Tibial artery (tissue), 4 donors: ENCODE measurements at regions not wholly inside any gene's neighbourhood (a gene's known extent, or its start where the extent isn't known, plus 50 kb on each side); places are given as distances from the start of the nearest gene placed in this dataset.
"Not testable (repeated sequence)": the region's sequence is repeated elsewhere in the genome, so short reads cannot be mapped to it uniquely, and the experiment has no call there.

Source experiments
- DNase-seq, 2 donors: peaks; one replicate each; pipeline ENCODE4 v3.0.0-alpha.2; 2019
- H3K27ac ChIP-seq, 2 donors: fragments of 200-600 bp; sonication (generic) in 1 of 2; 1 replicate in 1 of 2; 2 replicates in 1 of 2; pipeline ENCODE4 v1.5.1; 2018 to 2019; ENCODE audit warnings: mild to moderate bottlenecking in 1 of 2
- H3K27me3 ChIP-seq, 2 donors: fragments of 200-600 bp; sonication (generic) in 1 of 2; one replicate each; pipeline versions ENCODE4 v1.5.1 to v1.6.0; 2016 to 2019
- H3K36me3 ChIP-seq, 3 donors: fragments of 200-600 bp; sonication (generic) in 2 of 3; one replicate each; pipeline ENCODE4 v1.5.1; 2016 to 2019; ENCODE audit warnings: mild to moderate bottlenecking in 2 of 3
- H3K4me1 ChIP-seq, 4 donors: fragments of 200-600 bp; sonication (generic) in 2 of 4; 1 replicate in 3 of 4; 2 replicates in 1 of 4; pipeline ENCODE4 v1.5.1; 2016 to 2019
- H3K4me3 ChIP-seq, 2 donors: fragments of 200-600 bp; sonication (generic) in 1 of 2; 1 replicate in 1 of 2; 2 replicates in 1 of 2; pipeline ENCODE4 v1.5.1; 2018 to 2019; ENCODE audit warnings: mild to moderate bottlenecking in 2 of 2
- H3K9me3 ChIP-seq, 3 donors: fragments of 200-600 bp; sonication (generic) in 1 of 3; one replicate each; pipeline ENCODE4 v1.5.1; 2016 to 2019
- intact Hi-C: fragments of 100-400 bp; cut with DNase I; formaldehyde crosslinking; loops from one replicate; pipeline ENCODE4 v1.15.0; 2023; ENCODE audit warnings: low total_unique reads
- TF ChIP-seq, protein P1 (sequence below), 2 experiments: fragments of 200-600 bp in 1 of 2; fragments of 450-650 bp in 1 of 2; IDR thresholded peaks; one replicate each; pipeline ENCODE4 v1.5.1; 2017 to 2019; ENCODE audit warnings: antibody characterized with exemption in 2 of 2, mild to moderate bottlenecking in 1 of 2, moderate library complexity in 1 of 2

DNA sequence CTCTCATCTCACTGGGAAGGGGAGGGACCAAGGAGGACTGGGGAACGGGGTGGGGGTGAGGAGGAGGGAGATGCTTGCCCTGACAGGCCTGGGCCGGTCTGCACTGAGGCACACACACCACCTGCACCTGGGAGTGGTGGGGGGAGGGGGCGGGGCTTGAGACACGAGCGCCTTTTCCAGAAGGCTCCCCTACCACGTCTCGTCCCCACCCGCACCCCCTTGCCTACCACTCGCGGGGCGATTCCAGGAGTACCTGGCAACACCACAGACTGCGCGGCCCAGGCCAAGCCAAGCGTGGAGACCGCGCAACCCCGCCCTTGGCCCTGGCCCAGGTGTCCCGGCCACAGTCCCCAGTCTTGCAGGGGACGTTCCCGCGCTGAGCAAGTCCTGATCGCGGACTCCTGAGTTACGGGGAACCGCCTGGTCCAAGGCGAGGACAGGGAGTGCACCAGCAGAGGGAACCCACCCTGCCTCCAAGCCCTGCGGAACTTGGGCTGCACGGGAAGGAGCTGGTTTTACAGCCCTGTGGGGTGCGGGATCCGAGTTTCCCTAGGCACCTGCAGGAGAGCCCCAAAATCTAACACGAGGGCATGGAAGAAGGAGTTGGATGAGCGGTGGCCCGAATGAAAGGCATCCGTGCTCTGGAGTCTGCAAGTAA, 68.1 kb upstream of the SH3GL3 start:
- Histone ChIP-seq H3K4me3 (no peak overlapping the region), H3K9me3 (no peaks in the 10 kb centered on the region), H3K4me1 (peaks cover 0 to 11% (median 2%) of the 10 kb centered on the region in 4 donors), H3K27me3 (peaks cover 0 to 67% of the 10 kb centered on the region in 2 donors), H3K27ac (no peak overlapping the region), H3K36me3 (no peaks in the 10 kb centered on the region)
- TF ChIP-seq, protein P1, sequence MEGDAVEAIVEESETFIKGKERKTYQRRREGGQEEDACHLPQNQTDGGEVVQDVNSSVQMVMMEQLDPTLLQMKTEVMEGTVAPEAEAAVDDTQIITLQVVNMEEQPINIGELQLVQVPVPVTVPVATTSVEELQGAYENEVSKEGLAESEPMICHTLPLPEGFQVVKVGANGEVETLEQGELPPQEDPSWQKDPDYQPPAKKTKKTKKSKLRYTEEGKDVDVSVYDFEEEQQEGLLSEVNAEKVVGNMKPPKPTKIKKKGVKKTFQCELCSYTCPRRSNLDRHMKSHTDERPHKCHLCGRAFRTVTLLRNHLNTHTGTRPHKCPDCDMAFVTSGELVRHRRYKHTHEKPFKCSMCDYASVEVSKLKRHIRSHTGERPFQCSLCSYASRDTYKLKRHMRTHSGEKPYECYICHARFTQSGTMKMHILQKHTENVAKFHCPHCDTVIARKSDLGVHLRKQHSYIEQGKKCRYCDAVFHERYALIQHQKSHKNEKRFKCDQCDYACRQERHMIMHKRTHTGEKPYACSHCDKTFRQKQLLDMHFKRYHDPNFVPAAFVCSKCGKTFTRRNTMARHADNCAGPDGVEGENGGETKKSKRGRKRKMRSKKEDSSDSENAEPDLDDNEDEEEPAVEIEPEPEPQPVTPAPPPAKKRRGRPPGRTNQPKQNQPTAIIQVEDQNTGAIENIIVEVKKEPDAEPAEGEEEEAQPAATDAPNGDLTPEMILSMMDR (IDR thresholded peaks at IDR 0.05), result no peak
- intact Hi-C loops, result no loop called here
- no peak for DNase-seq

DNA sequence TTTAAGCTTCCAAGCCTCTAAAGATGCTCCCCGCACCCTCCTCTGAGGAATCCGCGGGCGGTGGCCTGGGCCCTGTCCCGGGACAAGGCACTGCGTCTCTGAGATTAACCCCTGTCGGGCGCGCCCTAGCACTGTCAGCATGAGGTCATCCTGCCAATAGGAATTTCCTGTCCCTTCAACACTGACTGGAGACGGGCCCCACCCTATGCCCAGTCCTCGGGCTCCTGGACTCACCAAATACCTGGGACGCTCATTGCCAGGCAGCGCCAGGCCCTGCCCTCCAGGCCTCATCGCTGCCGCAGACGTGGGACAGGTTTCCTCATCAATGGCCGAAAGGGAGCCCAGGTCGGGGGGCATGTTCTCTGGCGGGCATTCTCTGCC, 67.6 kb upstream of the SH3GL3 start:
- Histone ChIP-seq H3K4me1 (peaks cover 0 to 11% (median 2%) of the 10 kb centered on the region in 4 donors), H3K36me3 (no peaks in the 10 kb centered on the region), H3K4me3 (no peak overlapping the region), H3K27ac (no peak overlapping the region), H3K27me3 (peaks cover 0 to 61% of the 10 kb centered on the region in 2 donors), H3K9me3 (no peaks in the 10 kb centered on the region)
- TF ChIP-seq, protein P1 (IDR thresholded peaks at IDR 0.05), result no peak
- intact Hi-C loops, result no loop called here
- DNase-seq, result no peak

DNA sequence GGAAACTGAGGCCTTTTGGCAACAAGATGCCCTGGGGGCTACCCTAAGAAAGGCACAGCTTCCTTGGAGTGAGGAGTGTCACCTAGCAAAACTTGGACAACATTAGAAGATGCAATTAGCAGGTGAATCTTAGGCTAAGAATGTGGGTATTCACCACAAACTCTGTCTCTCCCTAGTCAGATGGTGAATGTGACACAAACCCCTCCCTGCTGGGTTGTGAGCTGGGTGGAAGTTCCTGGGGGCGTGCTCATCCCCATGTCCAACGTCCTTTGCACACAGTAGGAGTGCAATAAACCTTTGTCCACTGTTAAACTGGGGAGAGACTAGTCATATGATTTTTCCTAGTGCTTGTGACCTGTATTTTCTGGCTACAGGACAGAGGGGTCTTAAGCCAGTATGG, 67.1 kb upstream of the SH3GL3 start:
- DNase-seq, result no peak
- TF ChIP-seq, protein P1 (IDR thresholded peaks at IDR 0.05), result no peak
- Histone ChIP-seq H3K27ac (no peak overlapping the region), H3K27me3 (peaks cover 0 to 57% of the 10 kb centered on the region in 2 donors), H3K4me3 (no peak overlapping the region), H3K4me1 (peaks cover 0 to 11% (median 2%) of the 10 kb centered on the region in 4 donors), H3K36me3 (no peaks in the 10 kb centered on the region), H3K9me3 (no peaks in the 10 kb centered on the region)
- intact Hi-C loops, result no loop called here

DNA sequence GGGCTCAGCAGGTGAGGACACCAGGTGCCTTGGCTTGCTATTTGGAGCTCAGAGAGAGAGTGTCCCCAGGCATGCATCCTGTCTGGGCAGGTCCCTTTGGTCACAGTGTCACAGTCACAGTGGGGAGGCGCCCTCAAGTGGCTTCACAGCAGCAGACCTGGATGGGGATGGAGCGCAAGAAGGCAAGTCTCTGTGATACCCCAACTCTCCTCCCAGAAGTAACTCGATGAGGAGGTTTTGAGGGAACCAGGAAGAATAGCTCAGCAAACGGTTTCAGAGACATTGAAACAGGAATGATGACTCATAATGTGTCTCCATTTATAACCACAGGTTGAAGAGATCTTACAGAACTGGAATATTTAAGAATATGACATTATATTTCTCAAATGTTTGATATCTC, 66.5 kb upstream of the SH3GL3 start:
- TF ChIP-seq, protein P1 (IDR thresholded peaks at IDR 0.05), result no peak
- Histone ChIP-seq H3K9me3 (no peaks in the 10 kb centered on the region), H3K36me3 (no peaks in the 10 kb centered on the region), H3K4me3 (no peak overlapping the region), H3K27ac (no peak overlapping the region), H3K4me1 (peaks cover 0 to 11% (median 2%) of the 10 kb centered on the region in 4 donors), H3K27me3 (peaks cover 0 to 50% of the 10 kb centered on the region in 2 donors)
- no peak for DNase-seq
- intact Hi-C loops, result no loop called here

DNA sequence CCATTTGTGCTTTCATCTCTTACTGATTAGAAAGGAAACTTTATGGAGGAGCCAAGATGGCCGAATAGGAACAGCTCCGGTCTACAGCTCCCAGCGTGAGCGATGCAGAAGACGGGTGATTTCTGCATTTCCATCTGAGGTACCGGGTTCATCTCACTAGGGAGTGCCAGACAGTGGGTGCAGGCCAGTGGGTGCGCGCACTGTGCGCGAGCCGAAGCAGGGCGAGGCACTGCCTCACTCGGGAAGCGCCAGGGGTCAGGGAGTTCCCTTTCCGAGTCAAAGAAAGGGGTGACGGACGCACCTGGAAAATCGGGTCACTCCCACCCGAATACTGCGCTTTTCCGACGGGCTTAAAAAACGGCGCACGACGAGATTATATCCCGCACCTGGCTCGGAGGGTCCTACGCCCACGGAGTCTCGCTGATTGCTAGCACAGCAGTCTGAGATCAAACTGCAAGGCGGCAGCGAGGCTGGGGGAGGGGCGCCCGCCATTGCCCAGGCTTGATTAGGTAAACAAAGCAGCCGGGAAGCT, 63.5 kb upstream of the SH3GL3 start:
- H3K36me3 ChIP-seq, H3K27ac ChIP-seq, DNase-seq, H3K4me3 ChIP-seq, intact Hi-C loops, H3K9me3 ChIP-seq: not testable (repeated sequence)
- Histone ChIP-seq H3K4me1 (peaks cover 0 to 10% (median 2%) of the 10 kb centered on the region in 4 donors), H3K27me3 (peaks cover 0 to 23% of the 10 kb centered on the region in 2 donors)

DNA sequence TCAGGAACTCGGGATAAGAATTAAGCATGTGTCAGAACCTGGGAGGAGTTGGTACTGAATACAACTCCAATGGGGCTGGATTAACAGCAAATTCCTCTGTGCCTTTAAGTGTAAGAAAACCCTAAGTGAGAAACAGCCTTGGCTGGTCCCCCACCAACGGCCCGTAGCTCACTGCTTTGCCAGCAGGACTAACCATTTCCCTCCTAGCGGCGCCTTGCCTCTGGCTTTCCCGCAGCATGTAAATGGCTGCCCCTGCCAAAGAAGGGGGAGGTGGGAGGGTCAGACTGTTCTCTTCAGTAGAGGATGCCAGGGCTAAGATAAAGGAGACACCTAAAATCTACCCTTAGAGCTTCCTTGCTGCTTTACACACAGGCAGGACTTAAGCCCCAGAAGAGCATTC, 51.0 kb upstream of the SH3GL3 start:
- no peaks in the 10 kb centered on the region for H3K9me3 ChIP-seq
- peaks cover 0 to 42% of the 10 kb centered on the region in 2 donors for H3K27me3 ChIP-seq
- H3K27ac ChIP-seq, result no peak overlapping the region
- no peak overlapping the region for H3K4me3 ChIP-seq
- H3K36me3 ChIP-seq, result no peaks in the 10 kb centered on the region
- intact Hi-C loops, result no loop called here
- TF ChIP-seq, protein P1 (IDR thresholded peaks at IDR 0.05), result no peak
- no peak for DNase-seq
- H3K4me1 ChIP-seq, result no peaks in the 10 kb centered on the region
